HEK293 (cell line): ENCODE measurements at regions not wholly inside any gene's neighbourhood (a gene's known extent, or its start where the extent isn't known, plus 50 kb on each side); places are given as distances from the start of the nearest gene placed in this dataset.

Experiments used
- CTCF ChIP-seq: fragments of 450-650 bp; formaldehyde crosslinking; IDR thresholded peaks from 2 replicates; pipeline ENCODE4 v1.5.1; 2016; ENCODE audit warnings: missing biosample characterization, missing genetic modification characterization
- HOXD13 ChIP-seq: sonication (generic); formaldehyde crosslinking; IDR thresholded peaks from 2 replicates; pipeline ENCODE4 v1.8.0; 2022; ENCODE audit warnings: missing genetic modification reagents, borderline replicate concordance
- REST ChIP-seq: fragments of 450-650 bp; formaldehyde crosslinking; IDR thresholded peaks from 2 replicates; pipeline ENCODE4 v1.5.1; 2016; ENCODE audit warnings: missing biosample characterization, missing genetic modification characterization
- SP2 ChIP-seq: fragments of 450-650 bp; formaldehyde crosslinking; IDR thresholded peaks from 2 replicates; pipeline ENCODE4 v1.5.1; 2016; ENCODE audit warnings: missing biosample characterization, missing genetic modification characterization
- SP3 ChIP-seq: fragments of 450-650 bp; formaldehyde crosslinking; IDR thresholded peaks from 2 replicates; pipeline ENCODE4 v1.5.1; 2016; ENCODE audit warnings: missing biosample characterization, missing genetic modification characterization
- YY2 ChIP-seq: fragments of 450-650 bp; formaldehyde crosslinking; IDR thresholded peaks from 2 replicates; pipeline ENCODE4 v1.5.1; 2016; ENCODE audit warnings: missing biosample characterization, missing genetic modification characterization
- ZBTB11 ChIP-seq: fragments of 450-650 bp; formaldehyde crosslinking; conservative IDR thresholded peaks from 2 replicates; pipeline ENCODE4 v1.5.1; 2016; ENCODE audit warnings: low read depth, missing biosample characterization, missing genetic modification characterization
- ZNF133 ChIP-seq: fragments of 450-650 bp; formaldehyde crosslinking; IDR thresholded peaks from 2 replicates; pipeline ENCODE4 v1.5.1; 2016; ENCODE audit warnings: missing biosample characterization, missing genetic modification characterization
- ZNF600 ChIP-seq: fragments of 450-650 bp; formaldehyde crosslinking; IDR thresholded peaks from 2 replicates; pipeline ENCODE4 v1.5.1; 2016; ENCODE audit warnings: missing biosample characterization, missing genetic modification characterization
- ZNF768 ChIP-seq: fragments of 450-650 bp; formaldehyde crosslinking; IDR thresholded peaks from 2 replicates; pipeline ENCODE4 v1.5.1; 2018; ENCODE audit warnings: missing biosample characterization, mild to moderate bottlenecking, missing genetic modification characterization
- ZNF776 ChIP-seq: fragments of 450-650 bp; formaldehyde crosslinking; IDR thresholded peaks from 2 replicates; pipeline ENCODE4 v1.5.0; 2017; ENCODE audit warnings: missing biosample characterization, missing genetic modification characterization, borderline replicate concordance
- ZNF785 ChIP-seq: fragments of 450-650 bp; formaldehyde crosslinking; IDR thresholded peaks from 2 replicates; pipeline ENCODE4 v1.5.1; 2016; ENCODE audit warnings: missing biosample characterization, missing genetic modification characterization
- ZSCAN30 ChIP-seq: fragments of 450-650 bp; IDR thresholded peaks from 2 replicates; pipeline ENCODE4 v1.5.1; 2018; ENCODE audit warnings: missing biosample characterization, mild to moderate bottlenecking, missing genetic modification characterization, moderate library complexity
- ZXDB ChIP-seq: fragments of 450-650 bp; formaldehyde crosslinking; IDR thresholded peaks from 2 replicates; pipeline ENCODE4 v1.5.1; 2016; ENCODE audit warnings: missing biosample characterization, missing genetic modification characterization

GRCh38 chr10:130432271-130432670 is 296.1 kb downstream of the GLRX3 start:
- TF ChIP-seq ZNF776 (no peak), ZSCAN30 (tag by site-specific recombination) (no peak), ZBTB11 (no peak), SP3 (tag by site-specific recombination) (no peak), YY2 (tag by site-specific recombination) (no peak), REST (tag by site-specific recombination) (no peak), ZNF768 (tag by site-specific recombination) (no peak), CTCF (tag by site-specific recombination) (no peak), ZXDB (tag by site-specific recombination) (no peak), ZNF785 (no peak), HOXD13 (CRISPR knock-in tag) (no peak), ZNF133 (tag by site-specific recombination) (no peak), SP2 (tag by site-specific recombination) (no peak), ZNF600 (tag by site-specific recombination) (no peak)
